ENCODE measurements at regions not wholly inside any gene's neighbourhood (a gene's known extent, or its start where the extent isn't known, plus 50 kb on each side); places are given as distances from the start of the nearest gene placed in this dataset.

DNA sequence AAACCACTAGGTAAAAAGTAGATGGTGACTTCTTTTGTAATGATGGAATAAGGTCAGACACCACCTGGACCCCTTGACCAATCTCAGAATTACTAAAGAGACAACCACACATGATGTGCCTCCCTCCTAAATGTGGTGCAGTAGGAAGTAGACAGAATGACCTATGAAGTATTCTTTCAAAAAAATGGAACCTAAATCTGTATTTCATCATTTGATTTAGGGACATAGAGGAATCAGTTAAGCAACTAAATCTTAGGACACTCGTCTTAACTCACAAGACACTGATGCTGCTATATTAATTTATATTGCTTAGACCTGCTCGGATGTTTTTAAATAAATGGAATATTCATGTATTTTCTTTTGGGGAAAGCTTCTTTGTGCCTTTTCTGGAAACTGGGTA is 80.9 kb upstream of the IRF2BP2 start:
- Histone ChIP-seq H3K36me3 (ENCODE audit: control insufficient read depth, insufficient read depth, low read length) (no peaks in the 10 kb centered on the region), H3K4me1 (ENCODE audit: control insufficient read depth, insufficient read depth, low read length) (no peaks in the 10 kb centered on the region), H3K9ac (ENCODE audit: low read depth, low read length) (no peak overlapping the region), H3K27me3 (ENCODE audit: control insufficient read depth, insufficient read depth, low read length) (no peaks in the 10 kb centered on the region), H3K9me3 (ENCODE audit: control insufficient read depth, insufficient read depth, low read length) (no peaks in the 10 kb centered on the region), H3K4me3 (ENCODE audit: low read depth, low read length) (no peak overlapping the region)

DNA sequence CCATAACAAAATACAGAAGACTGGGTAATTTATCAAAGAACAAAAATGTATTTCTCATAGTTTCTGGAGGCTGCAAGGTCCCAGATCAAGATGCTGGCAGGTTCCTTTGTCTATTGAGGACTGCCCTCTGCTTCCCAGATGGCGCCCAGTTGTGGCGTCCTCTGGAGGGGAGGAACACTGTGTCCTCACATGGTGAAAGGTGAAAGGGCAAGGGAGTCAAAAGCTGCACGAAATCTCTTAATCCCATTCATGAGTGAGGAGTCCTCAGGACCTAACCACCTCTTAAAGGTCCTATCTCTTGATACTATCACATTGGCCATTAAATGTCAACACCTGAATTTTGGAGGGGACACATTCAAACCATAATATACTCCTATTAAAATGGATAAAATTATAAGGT is 79.3 kb upstream of the IRF2BP2 start:
- no peak overlapping the region for H3K9ac ChIP-seq (ENCODE audit: low read depth, low read length)
- H3K4me1 ChIP-seq (ENCODE audit: control insufficient read depth, insufficient read depth, low read length): no peaks in the 10 kb centered on the region
- H3K27me3 ChIP-seq (ENCODE audit: control insufficient read depth, insufficient read depth, low read length): no peaks in the 10 kb centered on the region
- H3K4me3 ChIP-seq (ENCODE audit: low read depth, low read length): no peak overlapping the region
- H3K9me3 ChIP-seq (ENCODE audit: control insufficient read depth, insufficient read depth, low read length): no peaks in the 10 kb centered on the region
- H3K36me3 ChIP-seq (ENCODE audit: control insufficient read depth, insufficient read depth, low read length): no peaks in the 10 kb centered on the region

GRCh38 chr1:234687011-234687410 is 77.0 kb upstream of the IRF2BP2 start:
- Histone ChIP-seq H3K36me3 (ENCODE audit: control insufficient read depth, insufficient read depth, low read length) (no peaks in the 10 kb centered on the region), H3K9me3 (ENCODE audit: control insufficient read depth, insufficient read depth, low read length) (no peaks in the 10 kb centered on the region), H3K9ac (ENCODE audit: low read depth, low read length) (no peak overlapping the region), H3K4me3 (ENCODE audit: low read depth, low read length) (no peak overlapping the region), H3K27me3 (ENCODE audit: control insufficient read depth, insufficient read depth, low read length) (no peaks in the 10 kb centered on the region), H3K4me1 (ENCODE audit: control insufficient read depth, insufficient read depth, low read length) (no peaks in the 10 kb centered on the region)

DNA sequence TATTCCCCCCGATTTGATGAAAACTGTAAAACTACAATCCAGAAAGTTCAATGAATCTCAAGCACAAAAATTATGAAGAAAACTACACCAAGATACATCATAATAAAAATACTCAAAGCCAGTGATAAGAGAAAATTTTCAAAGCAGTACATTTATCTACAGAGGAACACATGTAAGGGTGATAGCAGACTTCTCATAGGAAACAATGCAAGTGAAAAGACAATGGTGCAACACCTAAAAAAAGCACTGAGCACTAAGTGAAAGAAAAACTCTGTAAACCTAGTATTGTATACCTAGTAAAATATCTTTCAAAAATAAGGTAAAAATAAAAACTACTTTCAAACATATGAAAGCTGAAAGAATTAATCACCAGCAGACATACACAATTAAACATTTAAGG is 76.1 kb upstream of the IRF2BP2 start:
- no peak overlapping the region for H3K4me3 ChIP-seq (ENCODE audit: low read depth, low read length)
- H3K4me1 ChIP-seq (ENCODE audit: control insufficient read depth, insufficient read depth, low read length): no peaks in the 10 kb centered on the region
- no peaks in the 10 kb centered on the region for H3K36me3 ChIP-seq (ENCODE audit: control insufficient read depth, insufficient read depth, low read length)
- H3K27me3 ChIP-seq (ENCODE audit: control insufficient read depth, insufficient read depth, low read length): no peaks in the 10 kb centered on the region
- no peak overlapping the region for H3K9ac ChIP-seq (ENCODE audit: low read depth, low read length)
- H3K9me3 ChIP-seq (ENCODE audit: control insufficient read depth, insufficient read depth, low read length): no peaks in the 10 kb centered on the region

DNA sequence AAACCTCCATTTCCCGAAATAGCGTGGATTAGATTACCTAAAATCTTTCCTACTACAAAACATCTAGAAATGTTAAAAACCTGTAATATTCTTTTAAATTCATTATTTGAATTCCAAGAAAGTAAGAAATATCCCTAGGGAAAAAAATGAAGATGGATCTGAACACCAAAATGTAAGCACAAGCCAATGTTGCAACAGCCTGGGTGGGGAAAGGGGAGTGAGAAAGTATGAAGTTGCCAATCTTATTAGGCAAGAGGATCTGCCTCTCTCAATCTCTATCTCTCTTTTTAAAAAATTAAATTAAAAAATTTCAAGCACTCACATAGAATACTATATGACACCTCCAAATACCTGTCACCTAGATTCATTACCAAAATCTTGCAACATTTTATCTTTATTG is 74.9 kb upstream of the IRF2BP2 start:
- Histone ChIP-seq H3K9ac (ENCODE audit: low read depth, low read length) (no peak overlapping the region), H3K36me3 (ENCODE audit: control insufficient read depth, insufficient read depth, low read length) (no peaks in the 10 kb centered on the region), H3K9me3 (ENCODE audit: control insufficient read depth, insufficient read depth, low read length) (no peaks in the 10 kb centered on the region), H3K27me3 (ENCODE audit: control insufficient read depth, insufficient read depth, low read length) (no peaks in the 10 kb centered on the region), H3K4me3 (ENCODE audit: low read depth, low read length) (no peak overlapping the region), H3K4me1 (ENCODE audit: control insufficient read depth, insufficient read depth, low read length) (no peaks in the 10 kb centered on the region)

- Histone ChIP-seq H3K9me3 (ENCODE audit: control insufficient read depth, insufficient read depth, low read length) (no peaks in the 10 kb centered on the region), H3K27me3 (ENCODE audit: control insufficient read depth, insufficient read depth, low read length) (no peaks in the 10 kb centered on the region), H3K36me3 (ENCODE audit: control insufficient read depth, insufficient read depth, low read length) (no peaks in the 10 kb centered on the region), H3K4me1 (ENCODE audit: control insufficient read depth, insufficient read depth, low read length) (no peaks in the 10 kb centered on the region), H3K4me3 (ENCODE audit: low read depth, low read length) (no peak overlapping the region), H3K9ac (ENCODE audit: low read depth, low read length) (no peak overlapping the region)
These were observed 74.1 kb upstream of the IRF2BP2 start for GRCh38 chr1:234683861-234684632.

DNA sequence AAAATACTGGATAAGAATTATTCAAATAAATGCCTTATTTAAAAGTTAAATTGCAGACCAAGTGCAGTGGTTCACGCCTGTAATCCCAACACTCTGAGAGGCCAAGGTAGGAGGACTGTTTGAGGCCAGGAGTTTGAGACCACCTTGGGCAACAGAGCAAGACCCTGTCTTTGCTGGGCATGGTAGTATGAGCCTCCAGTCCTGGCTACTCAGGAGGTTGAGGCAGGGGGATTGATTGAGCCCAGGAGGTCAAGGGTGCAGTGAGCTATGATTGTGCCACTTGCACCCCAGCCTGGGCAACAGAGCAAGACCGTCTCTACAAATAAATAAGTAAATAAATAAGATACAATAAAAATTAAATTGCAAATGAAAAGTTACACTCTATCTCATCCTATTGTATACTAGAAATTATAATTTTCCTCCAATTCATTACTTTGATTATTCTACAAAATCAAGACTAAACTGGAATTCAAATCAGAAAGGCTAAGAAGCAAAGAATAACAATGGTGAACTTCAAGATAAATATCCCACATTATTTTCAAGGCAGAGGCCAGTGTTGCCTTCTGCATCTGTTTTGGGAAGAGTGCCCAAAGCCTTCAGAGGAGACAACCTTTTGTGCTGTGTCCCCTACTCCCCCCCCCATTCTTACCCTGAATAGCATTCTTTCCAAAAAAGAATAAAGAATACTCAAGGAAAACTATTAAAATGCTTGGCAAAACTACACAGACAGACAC is 73.3 kb upstream of the IRF2BP2 start:
- Histone ChIP-seq H3K4me1 (ENCODE audit: control insufficient read depth, insufficient read depth, low read length) (no peaks in the 10 kb centered on the region), H3K27me3 (ENCODE audit: control insufficient read depth, insufficient read depth, low read length) (no peaks in the 10 kb centered on the region), H3K36me3 (ENCODE audit: control insufficient read depth, insufficient read depth, low read length) (no peaks in the 10 kb centered on the region), H3K9me3 (ENCODE audit: control insufficient read depth, insufficient read depth, low read length) (no peaks in the 10 kb centered on the region), H3K4me3 (ENCODE audit: low read depth, low read length) (no peak overlapping the region), H3K9ac (ENCODE audit: low read depth, low read length) (no peak overlapping the region)

- H3K9me3 ChIP-seq (ENCODE audit: control insufficient read depth, insufficient read depth, low read length): no peaks in the 10 kb centered on the region
- no peak overlapping the region for H3K9ac ChIP-seq (ENCODE audit: low read depth, low read length)
- no peaks in the 10 kb centered on the region for H3K36me3 ChIP-seq (ENCODE audit: control insufficient read depth, insufficient read depth, low read length)
- H3K4me1 ChIP-seq (ENCODE audit: control insufficient read depth, insufficient read depth, low read length): no peaks in the 10 kb centered on the region
- no peaks in the 10 kb centered on the region for H3K27me3 ChIP-seq (ENCODE audit: control insufficient read depth, insufficient read depth, low read length)
- no peak overlapping the region for H3K4me3 ChIP-seq (ENCODE audit: low read depth, low read length)
These were observed 72.0 kb upstream of the IRF2BP2 start for GRCh38 chr1:234681990-234682389.

DNA sequence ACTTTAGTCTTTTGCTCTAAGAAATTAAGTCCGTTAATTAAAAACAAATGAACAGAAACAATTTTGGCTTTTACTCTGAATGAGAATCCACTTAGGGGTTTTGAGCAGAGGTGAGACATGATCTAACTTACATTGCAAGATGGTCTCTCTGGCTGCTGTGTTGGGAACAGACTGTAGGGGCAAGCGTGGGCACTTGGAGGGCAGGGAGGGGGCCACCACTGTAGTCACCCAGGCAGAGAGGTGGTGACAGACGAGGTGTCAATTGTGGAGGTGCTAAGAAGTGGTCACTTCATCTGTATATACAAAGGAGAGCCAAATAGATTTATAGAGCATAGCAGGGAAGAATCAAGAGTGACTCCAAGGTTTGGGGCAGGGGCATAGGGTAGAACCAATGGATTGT is 71.1 kb upstream of the IRF2BP2 start:
- Histone ChIP-seq H3K36me3 (ENCODE audit: control insufficient read depth, insufficient read depth, low read length) (no peaks in the 10 kb centered on the region), H3K9me3 (ENCODE audit: control insufficient read depth, insufficient read depth, low read length) (no peaks in the 10 kb centered on the region), H3K4me1 (ENCODE audit: control insufficient read depth, insufficient read depth, low read length) (no peaks in the 10 kb centered on the region), H3K27me3 (ENCODE audit: control insufficient read depth, insufficient read depth, low read length) (no peaks in the 10 kb centered on the region), H3K9ac (ENCODE audit: low read depth, low read length) (no peak overlapping the region), H3K4me3 (ENCODE audit: low read depth, low read length) (no peak overlapping the region)

GRCh38 chr1:234680331-234680904 is 70.4 kb upstream of the IRF2BP2 start:
- Histone ChIP-seq H3K4me1 (ENCODE audit: control insufficient read depth, insufficient read depth, low read length) (no peaks in the 10 kb centered on the region), H3K9ac (ENCODE audit: low read depth, low read length) (no peak overlapping the region), H3K36me3 (ENCODE audit: control insufficient read depth, insufficient read depth, low read length) (no peaks in the 10 kb centered on the region), H3K27me3 (ENCODE audit: control insufficient read depth, insufficient read depth, low read length) (no peaks in the 10 kb centered on the region), H3K4me3 (ENCODE audit: low read depth, low read length) (no peak overlapping the region), H3K9me3 (ENCODE audit: control insufficient read depth, insufficient read depth, low read length) (no peaks in the 10 kb centered on the region)

DNA sequence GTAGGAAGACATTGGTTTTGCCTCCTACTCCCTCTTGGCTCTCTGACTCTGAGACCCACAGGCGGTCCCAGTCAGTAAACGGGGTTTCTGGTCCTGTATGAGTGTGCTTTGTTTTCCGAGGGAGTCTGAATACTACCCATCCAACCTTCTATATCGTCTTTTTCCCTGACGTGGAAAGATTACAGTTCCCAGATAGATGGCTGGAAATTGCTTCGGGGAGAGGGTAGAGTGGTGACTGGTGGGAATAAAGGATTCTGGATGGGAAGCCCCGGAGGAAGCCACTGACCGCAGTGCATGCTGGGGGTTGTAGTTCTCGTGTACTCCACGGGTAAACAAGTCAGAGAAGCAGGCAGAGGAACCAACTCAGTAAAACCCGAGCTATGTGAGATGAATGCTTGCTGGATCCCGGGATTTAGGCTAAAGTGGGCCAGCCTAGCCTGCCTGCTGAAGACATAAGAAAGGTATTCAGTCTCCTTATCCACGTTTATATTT is 66.2 kb upstream of the IRF2BP2 start:
- Histone ChIP-seq H3K9ac (ENCODE audit: low read depth, low read length) (no peak overlapping the region), H3K27me3 (ENCODE audit: control insufficient read depth, insufficient read depth, low read length) (no peaks in the 10 kb centered on the region), H3K4me1 (ENCODE audit: control insufficient read depth, insufficient read depth, low read length) (no peaks in the 10 kb centered on the region), H3K9me3 (ENCODE audit: control insufficient read depth, insufficient read depth, low read length) (no peaks in the 10 kb centered on the region), H3K4me3 (ENCODE audit: low read depth, low read length) (peak overlapping the region; percentile 45), H3K36me3 (ENCODE audit: control insufficient read depth, insufficient read depth, low read length) (no peaks in the 10 kb centered on the region)

- peak overlapping the region; percentile 45 for H3K4me3 ChIP-seq (ENCODE audit: low read depth, low read length)
- H3K9me3 ChIP-seq (ENCODE audit: control insufficient read depth, insufficient read depth, low read length): no peaks in the 10 kb centered on the region
- H3K4me1 ChIP-seq (ENCODE audit: control insufficient read depth, insufficient read depth, low read length): no peaks in the 10 kb centered on the region
- H3K9ac ChIP-seq (ENCODE audit: low read depth, low read length): no peak overlapping the region
- no peaks in the 10 kb centered on the region for H3K36me3 ChIP-seq (ENCODE audit: control insufficient read depth, insufficient read depth, low read length)
- H3K27me3 ChIP-seq (ENCODE audit: control insufficient read depth, insufficient read depth, low read length): no peaks in the 10 kb centered on the region
These were observed 65.6 kb upstream of the IRF2BP2 start for GRCh38 chr1:234675572-234675971.

Measured in iPS-15b (cell line).